ENCODE measurements at regions not wholly inside any gene's neighbourhood (a gene's known extent, or its start where the extent isn't known, plus 50 kb on each side); places are given as distances from the start of the nearest gene placed in this dataset.

DNA sequence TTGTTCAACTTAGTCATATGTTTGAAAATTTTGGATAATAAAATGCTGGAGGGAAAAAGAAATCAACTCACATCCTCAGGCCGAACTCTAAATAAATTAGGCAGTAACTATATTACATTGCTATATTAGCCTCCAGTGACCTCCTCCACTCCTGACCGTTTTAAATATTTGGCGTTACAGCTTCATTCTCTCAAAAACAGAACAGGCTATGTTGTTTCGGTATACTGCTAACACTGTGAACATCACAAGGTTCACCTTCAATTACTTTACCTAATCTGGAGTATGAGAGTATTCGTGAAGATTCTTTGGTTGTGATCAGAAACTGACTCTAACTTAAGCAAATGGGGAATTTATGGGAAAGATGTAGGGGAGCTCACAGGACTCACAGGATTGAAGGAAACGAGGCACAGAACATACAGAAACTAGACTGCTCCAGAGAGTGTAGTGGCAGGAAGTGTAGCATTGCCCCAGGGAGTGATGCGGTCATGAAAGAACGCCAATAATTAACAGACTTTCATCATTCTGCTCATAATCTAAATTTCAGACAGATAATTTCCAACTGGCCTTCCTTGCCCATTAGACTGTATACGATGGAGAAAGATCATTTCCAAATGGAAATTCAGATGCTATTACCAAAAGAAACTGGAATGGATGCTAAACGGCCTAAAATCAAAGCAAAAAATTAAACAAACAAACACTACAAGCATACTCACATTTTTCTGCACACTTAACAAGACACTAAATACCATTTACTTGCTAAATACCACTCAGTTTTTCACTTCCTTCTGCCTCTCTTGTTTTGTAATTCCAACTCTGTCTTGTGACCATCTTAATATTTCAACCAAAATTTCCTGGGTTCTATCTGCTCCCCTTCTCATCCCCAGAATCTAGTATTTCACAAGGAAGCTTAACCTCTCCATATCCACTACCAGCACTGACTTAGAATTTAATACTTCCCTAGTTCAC is 110.1 kb upstream of the LPAR1 start:
- Histone ChIP-seq H3K9me3 (ENCODE audit: low read length) (no peaks in the 10 kb centered on the region), H3K36me3 (ENCODE audit: insufficient read depth, low read length) (no peaks in the 10 kb centered on the region), H3K79me2 (replicated peaks; ENCODE audit: insufficient read depth, low read length) (no peaks in the 10 kb centered on the region), H3K4me2 (ENCODE audit: low read length) (no peak overlapping the region), H3K9me2 (ENCODE audit: insufficient read depth, low read length) (no peaks in the 10 kb centered on the region), H3K27me3 (ENCODE audit: insufficient read depth, low read depth, low read length) (no peaks in the 10 kb centered on the region), H3K27ac (ENCODE audit: low read length) (no peak overlapping the region), H3K4me3 (ENCODE audit: low read length) (no peak overlapping the region), H3K9ac (ENCODE audit: low read length) (no peak overlapping the region), H4K20me1 (ENCODE audit: insufficient read depth) (no peaks in the 10 kb centered on the region), H2AFZ (ENCODE audit: low read depth, low read length) (no peak overlapping the region), H3F3A (ENCODE audit: insufficient read depth, low read length, poor library complexity, severe bottlenecking) (no peaks in the 10 kb centered on the region)
- TF ChIP-seq EZH2 (IDR thresholded peaks at IDR 0.05; ENCODE audit: borderline replicate concordance, insufficient read depth, low read length, poor library complexity, severe bottlenecking) (no peak), REST (IDR thresholded peaks at IDR 0.05; ENCODE audit: borderline replicate concordance) (no peak), POLR2AphosphoS5 (IDR thresholded peaks at IDR 0.05) (no peak), MXI1 (conservative IDR thresholded peaks at IDR 0.05; ENCODE audit: poor library complexity, severe bottlenecking) (no peak), RAD21 (conservative IDR thresholded peaks at IDR 0.05) (no peak), EP300 (conservative IDR thresholded peaks at IDR 0.05; ENCODE audit: poor library complexity, severe bottlenecking) (no peak), SMC3 (conservative IDR thresholded peaks at IDR 0.05; ENCODE audit: poor library complexity) (no peak), TAF1 (IDR thresholded peaks at IDR 0.05; ENCODE audit: low read depth) (no peak)
- TF ChIP-seq, protein P1, sequence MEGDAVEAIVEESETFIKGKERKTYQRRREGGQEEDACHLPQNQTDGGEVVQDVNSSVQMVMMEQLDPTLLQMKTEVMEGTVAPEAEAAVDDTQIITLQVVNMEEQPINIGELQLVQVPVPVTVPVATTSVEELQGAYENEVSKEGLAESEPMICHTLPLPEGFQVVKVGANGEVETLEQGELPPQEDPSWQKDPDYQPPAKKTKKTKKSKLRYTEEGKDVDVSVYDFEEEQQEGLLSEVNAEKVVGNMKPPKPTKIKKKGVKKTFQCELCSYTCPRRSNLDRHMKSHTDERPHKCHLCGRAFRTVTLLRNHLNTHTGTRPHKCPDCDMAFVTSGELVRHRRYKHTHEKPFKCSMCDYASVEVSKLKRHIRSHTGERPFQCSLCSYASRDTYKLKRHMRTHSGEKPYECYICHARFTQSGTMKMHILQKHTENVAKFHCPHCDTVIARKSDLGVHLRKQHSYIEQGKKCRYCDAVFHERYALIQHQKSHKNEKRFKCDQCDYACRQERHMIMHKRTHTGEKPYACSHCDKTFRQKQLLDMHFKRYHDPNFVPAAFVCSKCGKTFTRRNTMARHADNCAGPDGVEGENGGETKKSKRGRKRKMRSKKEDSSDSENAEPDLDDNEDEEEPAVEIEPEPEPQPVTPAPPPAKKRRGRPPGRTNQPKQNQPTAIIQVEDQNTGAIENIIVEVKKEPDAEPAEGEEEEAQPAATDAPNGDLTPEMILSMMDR (IDR thresholded peaks at IDR 0.05; ENCODE audit: poor library complexity, severe bottlenecking) = no peak

DNA sequence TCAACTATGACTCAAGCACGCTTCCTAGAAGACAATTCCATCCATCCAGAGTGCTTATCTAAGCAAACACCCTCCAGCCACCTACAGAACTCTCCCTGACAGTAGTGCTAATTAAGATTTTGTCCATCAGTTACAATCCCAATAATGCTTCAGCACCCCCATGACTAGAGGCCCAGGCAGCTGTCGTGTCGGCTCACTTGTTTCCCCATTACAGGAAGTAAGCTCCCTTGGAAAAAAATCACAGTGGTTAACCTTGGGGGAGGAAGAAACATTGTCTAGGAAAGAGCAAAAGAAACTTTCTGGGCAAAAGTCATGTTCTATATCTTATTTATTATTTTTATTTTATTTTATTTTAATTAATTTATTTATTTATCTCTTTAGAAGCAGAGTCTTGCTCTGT is 108.8 kb upstream of the LPAR1 start:
- Histone ChIP-seq H3K79me2 (replicated peaks; ENCODE audit: insufficient read depth, low read length) (no peaks in the 10 kb centered on the region), H3K36me3 (ENCODE audit: insufficient read depth, low read length) (no peaks in the 10 kb centered on the region), H3K9me2 (ENCODE audit: insufficient read depth, low read length) (no peaks in the 10 kb centered on the region), H4K20me1 (ENCODE audit: insufficient read depth) (no peaks in the 10 kb centered on the region), H3K4me2 (ENCODE audit: low read length) (no peak overlapping the region), H2AFZ (ENCODE audit: low read depth, low read length) (no peak overlapping the region), H3K27me3 (ENCODE audit: insufficient read depth, low read depth, low read length) (no peaks in the 10 kb centered on the region), H3K9me3 (ENCODE audit: low read length) (no peaks in the 10 kb centered on the region), H3F3A (ENCODE audit: insufficient read depth, low read length, poor library complexity, severe bottlenecking) (no peaks in the 10 kb centered on the region), H3K4me3 (ENCODE audit: low read length) (no peak overlapping the region), H3K27ac (ENCODE audit: low read length) (no peak overlapping the region), H3K9ac (ENCODE audit: low read length) (no peak overlapping the region)
- TF ChIP-seq, protein P1 (IDR thresholded peaks at IDR 0.05; ENCODE audit: poor library complexity, severe bottlenecking) = no peak
- TF ChIP-seq TAF1 (IDR thresholded peaks at IDR 0.05; ENCODE audit: low read depth) = no peak
- no peak for TF ChIP-seq SMC3 (conservative IDR thresholded peaks at IDR 0.05; ENCODE audit: poor library complexity)
- no peak for TF ChIP-seq EZH2 (IDR thresholded peaks at IDR 0.05; ENCODE audit: borderline replicate concordance, insufficient read depth, low read length, poor library complexity, severe bottlenecking)

All from neural cell (in vitro differentiated cells).